HG02798 (cell line): ENCODE measurements at regions not wholly inside any gene's neighbourhood (a gene's known extent, or its start where the extent isn't known, plus 50 kb on each side); places are given as distances from the start of the nearest gene placed in this dataset.

Experiments used
- ATAC-seq: cut with Tn5 transposase; IDR thresholded peaks from one replicate; pipeline ENCODE4 v1.9.1; 2021; ENCODE audit warnings: mild to moderate bottlenecking; ENCODE audit not compliant: unreplicated experiment, poor library complexity

GRCh38 chr1:226816576-226816975 is 53.8 kb upstream of the PSEN2 start:
- ATAC-seq: no peak

GRCh38 chr1:226814751-226815537 is 55.5 kb upstream of the PSEN2 start:
- ATAC-seq: no peak

GRCh38 chr1:226813671-226814591 is 56.5 kb upstream of the PSEN2 start:
- no peak for ATAC-seq

- ATAC-seq: no peak
These were observed 59.7 kb upstream of the PSEN2 start for GRCh38 chr1:226810681-226811080.

- no peak for ATAC-seq
These were observed 60.4 kb upstream of the PSEN2 start for GRCh38 chr1:226809785-226810571.

- no peak for ATAC-seq
These were observed 61.9 kb upstream of the PSEN2 start for GRCh38 chr1:226808501-226808900.

- ATAC-seq: no peak
These were observed 63.4 kb upstream of the PSEN2 start for GRCh38 chr1:226806988-226807387.

GRCh38 chr1:226804907-226805759 is 65.3 kb upstream of the PSEN2 start:
- ATAC-seq: no peak

- ATAC-seq: no peak
These were observed 61.8 kb upstream of the ITPKB start for GRCh38 chr1:226800763-226801380.

- ATAC-seq: no peak
These were observed 60.7 kb upstream of the ITPKB start for GRCh38 chr1:226799634-226800281.

GRCh38 chr1:226798427-226799411 is 59.6 kb upstream of the ITPKB start:
- peak; percentile 78 for ATAC-seq

- ATAC-seq: no peak
These were observed 58.1 kb upstream of the ITPKB start for GRCh38 chr1:226797151-226797550.

- no peak for ATAC-seq
These were observed 54.7 kb upstream of the ITPKB start for GRCh38 chr1:226793620-226794276.

- ATAC-seq: no peak
These were observed 53.3 kb upstream of the ITPKB start for GRCh38 chr1:226792368-226792767.

- ATAC-seq: no peak
These were observed 51.6 kb upstream of the ITPKB start for GRCh38 chr1:226790545-226791181.

GRCh38 chr1:226788965-226789364 is 49.9 kb upstream of the ITPKB start:
- ATAC-seq: no peak
